K562 (cell line): ENCODE measurements at regions not wholly inside any gene's neighbourhood (a gene's known extent, or its start where the extent isn't known, plus 50 kb on each side); places are given as distances from the start of the nearest gene placed in this dataset.

ENCODE experiments used
- ATAC-seq: fragments of 200-7000 bp; cut with Tn5 transposase; 3 replicates; pipeline ENCODE4 v1.9.1; 2020; ENCODE audit warnings: moderate library complexity
- BruUV-seq: library from RNA; stranded (reverse); fragments of 400-500 nt; replicated peaks from 2 replicates; lab custom pipeline; 2021; lab: Mats Ljungman, UMichigan
- CTCF ChIA-PET: fragments of 300-600 bp; formaldehyde crosslinking; extraction: SDS; loops from one replicate; lab custom pipeline; 2021; ENCODE audit warnings: low intra/inter-chr PET ratio; lab: Yijun Ruan, JAX
- POLR2A ChIA-PET: fragments of 300-600, 350-650 bp; sonication (Branson Sonifier 250); formaldehyde crosslinking; extraction: SDS; loops from one replicate; lab custom pipeline; 2021; ENCODE audit warnings: antibody characterized with exemption, inconsistent platforms; lab: Yijun Ruan, JAX
- DNase-seq, 4 experiments: peaks; one replicate each; pipeline versions ENCODE4 v3.0.0 to v3.0.0-alpha.2; 2011 to 2018; ENCODE audit warnings: low spot score in 3 of 4, mixed read lengths in 3 of 4; ENCODE audit errors: extremely low read depth in 1 of 4
- FAIRE-seq: peaks from 2 replicates; lab custom pipeline; 2011; peaks lifted over from hg19 to GRCh38; lab: Jason Lieb, UNC
- H2AFZ ChIP-seq: 2 replicates; pipeline ENCODE4 v1.6.0; 2011; ENCODE audit warnings: low read depth, low read length, control low read depth, inconsistent platforms
- H3K27ac ChIP-seq: fragments of 200-600 bp; 3 replicates; pipeline ENCODE4 v1.8.0; 2011; ENCODE audit warnings: low read depth, mild to moderate bottlenecking, control low read depth, inconsistent platforms, low read length, moderate library complexity, mixed read lengths; ENCODE audit errors: extremely low read depth
- H3K27me3 ChIP-seq, 2 experiments: fragments of 300-600 bp in 1 of 2; 2 replicates in 1 of 2; 3 replicates in 1 of 2; pipeline versions ENCODE4 v1.6.0 to v1.8.0; 2011; ENCODE audit warnings: inconsistent platforms in 2 of 2, low read length in 2 of 2, mild to moderate bottlenecking in 1 of 2, mixed read lengths in 1 of 2, moderate library complexity in 1 of 2; ENCODE audit not compliant: control insufficient read depth in 2 of 2, insufficient read depth in 2 of 2
- H3K36me3 ChIP-seq: fragments of 300-600 bp; 3 replicates; pipeline ENCODE4 v1.8.0; 2011; ENCODE audit warnings: mild to moderate bottlenecking, low read length, inconsistent platforms; ENCODE audit not compliant: control insufficient read depth, insufficient read depth
- H3K4me1 ChIP-seq, 2 experiments: fragments of 200-600 bp in 1 of 2; replicated peaks in 1 of 2; 2 replicates in 1 of 2; 3 replicates in 1 of 2; pipeline versions ENCODE4 v1.5.1 to v1.8.0; 2011; ENCODE audit warnings: inconsistent platforms in 2 of 2, low read length in 2 of 2, mild to moderate bottlenecking in 1 of 2, mixed read lengths in 1 of 2, moderate library complexity in 1 of 2; ENCODE audit not compliant: control insufficient read depth in 2 of 2, insufficient read depth in 2 of 2
- H3K4me2 ChIP-seq: 2 replicates; pipeline ENCODE4 v1.6.1; 2011; ENCODE audit warnings: low read length, control low read depth, inconsistent platforms, mixed read lengths; ENCODE audit not compliant: insufficient read depth
- H3K4me3 ChIP-seq: fragments of 200-600 bp; sonication (generic), shearing (Covaris generic); 2 replicates; pipeline ENCODE4 v1.5.1; 2016; ENCODE audit warnings: control low read depth, inconsistent platforms
- H3K79me2 ChIP-seq: fragments of 200-600 bp; 3 replicates; pipeline ENCODE4 v1.8.0; 2011; ENCODE audit warnings: low read length, inconsistent platforms; ENCODE audit not compliant: control insufficient read depth, insufficient read depth
- H3K9ac ChIP-seq, 2 experiments: 2 replicates each; pipeline versions ENCODE4 v1.6.0 to v1.6.1; 2011; ENCODE audit warnings: low read depth in 2 of 2, low read length in 2 of 2, control low read depth in 1 of 2, inconsistent platforms in 1 of 2, mild to moderate bottlenecking in 1 of 2, mixed read lengths in 1 of 2; ENCODE audit not compliant: insufficient read depth in 1 of 2
- H3K9me1 ChIP-seq: one replicate; pipeline ENCODE4 v1.6.0; 2011; ENCODE audit warnings: inconsistent platforms, mild to moderate bottlenecking, low read length, moderate library complexity; ENCODE audit not compliant: control insufficient read depth, insufficient read depth
- H3K9me3 ChIP-seq: replicated peaks from 2 replicates; pipeline ENCODE4 v1.5.1; 2011; ENCODE audit warnings: low read depth, low read length, inconsistent platforms; ENCODE audit not compliant: control insufficient read depth, insufficient read depth
- H4K20me1 ChIP-seq: replicated peaks from 2 replicates; pipeline ENCODE4 v1.6.1; 2011; ENCODE audit warnings: low read length, inconsistent platforms, mixed read lengths; ENCODE audit not compliant: control insufficient read depth, insufficient read depth
- ATF1 ChIP-seq, 2 experiments: fragments of 450-650 bp in 1 of 2; IDR thresholded peaks; 2 replicates each; pipeline ENCODE4 v1.6.1; 2016; ENCODE audit warnings: missing compliant biosample characterization in 1 of 2, missing genetic modification characterization in 1 of 2
- GABPA ChIP-seq: fragments of 200-800 bp; sonication (Bioruptor generic); conservative IDR thresholded peaks from 2 replicates; pipeline ENCODE4 v1.6.1; 2016; ENCODE audit warnings: low read depth, missing genetic modification characterization, missing compliant biosample characterization
- WGBS: fragments of 100-300 bp; shearing (Covaris generic); methylation state at CpG from one replicate; pipeline ENCODE4 v1.1.6; 2016; ENCODE audit warnings: low coverage, mixed read lengths; ENCODE audit not compliant: insufficient coverage; ENCODE audit errors: missing lambda C conversion rate; 5-methylcytosine and 5-hydroxymethylcytosine counted together
- in situ Hi-C: fragments of 300-500 bp; cut with MboI; formaldehyde crosslinking; loops from 4 replicates; pipeline ENCODE4 v1.15.0; 2018; ENCODE audit warnings: inconsistent platforms, mixed read lengths
- intact Hi-C: fragments of 100-400 bp; cut with micrococcal nuclease; formaldehyde crosslinking; loops from 2 replicates; pipeline ENCODE4 v1.14.2; 2022
- TF ChIP-seq, protein P1 (sequence below): fragments of 150-350 bp; IDR thresholded peaks from 2 replicates; pipeline ENCODE4 v1.6.1; 2014; ENCODE audit warnings: low read depth, mild to moderate bottlenecking, low read length, borderline replicate concordance

DNA sequence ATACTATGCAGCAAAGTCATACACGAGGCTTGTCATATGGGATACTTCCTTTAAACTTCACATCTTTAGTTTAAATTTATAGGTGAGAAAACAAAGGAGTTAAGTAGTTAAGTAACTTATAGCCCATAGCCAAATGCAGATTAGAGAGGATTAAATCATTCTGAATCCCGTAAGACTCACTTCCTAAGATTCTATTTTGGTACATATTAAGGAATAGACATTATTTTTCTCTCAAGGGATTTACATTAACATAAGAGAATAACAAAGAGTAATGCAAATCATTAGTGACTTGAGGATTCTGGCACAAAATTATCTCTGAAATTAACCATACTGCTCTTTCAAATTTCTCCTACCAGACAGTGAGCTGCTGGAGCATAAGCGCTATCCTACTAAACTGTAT is 747.4 kb upstream of the ARPP21 start:
- CTCF ChIA-PET, result interaction anchor here (0.5 kb wide), 1 partner anchor 905 kb away, joined by 3 read pairs; no protein-coding TSS in a partner anchor
- no peak for DNase-seq
- POLR2A ChIA-PET, result no interaction called here
- Histone ChIP-seq H3K4me3 (no peak overlapping the region), H3K9me3 (0 out of 2 replicates have a peak, but pooled peaks cover 1% of the 10 kb centered on the region), H3K9ac (no peak overlapping the region), H3K27me3 (no peaks in the 10 kb centered on the region), H3K36me3 (no peaks in the 10 kb centered on the region), H4K20me1 (no peaks in the 10 kb centered on the region), H3K9me1 (no peaks in the 10 kb centered on the region), H3K79me2 (no peaks in the 10 kb centered on the region), H3K4me1 (no peaks in the 10 kb centered on the region), H2AFZ (no peak overlapping the region)
- BruUV-seq, result no TSS peak
- FAIRE-seq, result no peak
- TF ChIP-seq, protein P1, sequence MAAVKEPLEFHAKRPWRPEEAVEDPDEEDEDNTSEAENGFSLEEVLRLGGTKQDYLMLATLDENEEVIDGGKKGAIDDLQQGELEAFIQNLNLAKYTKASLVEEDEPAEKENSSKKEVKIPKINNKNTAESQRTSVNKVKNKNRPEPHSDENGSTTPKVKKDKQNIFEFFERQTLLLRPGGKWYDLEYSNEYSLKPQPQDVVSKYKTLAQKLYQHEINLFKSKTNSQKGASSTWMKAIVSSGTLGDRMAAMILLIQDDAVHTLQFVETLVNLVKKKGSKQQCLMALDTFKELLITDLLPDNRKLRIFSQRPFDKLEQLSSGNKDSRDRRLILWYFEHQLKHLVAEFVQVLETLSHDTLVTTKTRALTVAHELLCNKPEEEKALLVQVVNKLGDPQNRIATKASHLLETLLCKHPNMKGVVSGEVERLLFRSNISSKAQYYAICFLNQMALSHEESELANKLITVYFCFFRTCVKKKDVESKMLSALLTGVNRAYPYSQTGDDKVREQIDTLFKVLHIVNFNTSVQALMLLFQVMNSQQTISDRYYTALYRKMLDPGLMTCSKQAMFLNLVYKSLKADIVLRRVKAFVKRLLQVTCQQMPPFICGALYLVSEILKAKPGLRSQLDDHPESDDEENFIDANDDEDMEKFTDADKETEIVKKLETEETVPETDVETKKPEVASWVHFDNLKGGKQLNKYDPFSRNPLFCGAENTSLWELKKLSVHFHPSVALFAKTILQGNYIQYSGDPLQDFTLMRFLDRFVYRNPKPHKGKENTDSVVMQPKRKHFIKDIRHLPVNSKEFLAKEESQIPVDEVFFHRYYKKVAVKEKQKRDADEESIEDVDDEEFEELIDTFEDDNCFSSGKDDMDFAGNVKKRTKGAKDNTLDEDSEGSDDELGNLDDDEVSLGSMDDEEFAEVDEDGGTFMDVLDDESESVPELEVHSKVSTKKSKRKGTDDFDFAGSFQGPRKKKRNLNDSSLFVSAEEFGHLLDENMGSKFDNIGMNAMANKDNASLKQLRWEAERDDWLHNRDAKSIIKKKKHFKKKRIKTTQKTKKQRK, result no peak
- TF ChIP-seq GABPA (tag), result no peak
- TF ChIP-seq ATF1 (CRISPR knock-in tag; IDR thresholded peaks at IDR 0.05), result no peak
- TF ChIP-seq ATF1 (tag; IDR thresholded peaks at IDR 0.05), result no peak
- TF ChIP-seq, all 486 proteins: peak for 0
- in situ Hi-C loops, result no loop called here
- Histone ChIP-seq H3K27ac (no peak overlapping the region), H3K4me2 (no peak overlapping the region)
- 2% methylated on average over 3 of the region's 3 CpGs for WGBS
- no peak for ATAC-seq
- intact Hi-C loops, result no loop called here
